ENCODE measurements at regions not wholly inside any gene's neighbourhood (a gene's known extent, or its start where the extent isn't known, plus 50 kb on each side); places are given as distances from the start of the nearest gene placed in this dataset.

DNA sequence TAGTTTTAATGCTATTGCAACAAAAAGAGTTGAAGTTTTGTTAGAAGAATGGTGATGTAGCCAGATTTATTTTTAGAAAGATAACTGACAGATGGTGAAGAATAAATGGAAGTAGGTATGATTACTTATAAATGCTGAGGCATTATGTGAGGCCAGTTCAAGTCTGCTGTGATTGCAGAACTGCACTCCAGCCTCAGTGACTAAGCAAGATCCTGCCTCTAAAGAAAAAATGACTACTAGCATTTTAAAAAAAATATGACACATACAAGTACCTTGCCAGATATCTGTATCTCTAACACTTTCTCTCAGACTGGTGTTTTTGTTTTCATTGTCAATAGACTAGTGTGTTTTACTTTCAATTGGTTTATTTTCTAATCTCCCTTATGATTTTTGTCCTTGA, 1242.4 kb upstream of the ADGRL4 start:
- TF ChIP-seq CTCF (IDR thresholded peaks at IDR 0.05) = no peak
- TF ChIP-seq SIN3A (IDR thresholded peaks at IDR 0.05; ENCODE audit: borderline replicate concordance, insufficient read depth, low read depth, low read length) = no peak
- no peak for TF ChIP-seq POLR2AphosphoS5 (IDR thresholded peaks at IDR 0.05; ENCODE audit: low read depth, low read length)
- TF ChIP-seq REST (IDR thresholded peaks at IDR 0.05; ENCODE audit: insufficient read depth in 1 of 2, low read depth in 2 of 2, low read length in 1 of 2) = no peak
- TF ChIP-seq TCF7L2 (IDR thresholded peaks at IDR 0.05; ENCODE audit: low read depth, low read length) = no peak

Data from Panc1 (cell line).